ENCODE measurements at regions not wholly inside any gene's neighbourhood (a gene's known extent, or its start where the extent isn't known, plus 50 kb on each side); places are given as distances from the start of the nearest gene placed in this dataset.

- TF ChIP-seq GATA2 (IDR thresholded peaks at IDR 0.05; ENCODE audit: low read depth, low read length) (no peak), GATA3 (IDR thresholded peaks at IDR 0.05; ENCODE audit: low read depth, low read length) (no peak)
Observed at GRCh38 chr10:3412646-3413045, 240.1 kb upstream of the PITRM1 start.

Measured in SH-SY5Y (cell line).